H1 (cell line): ENCODE measurements at regions not wholly inside any gene's neighbourhood (a gene's known extent, or its start where the extent isn't known, plus 50 kb on each side); places are given as distances from the start of the nearest gene placed in this dataset.

Source experiments
- CTCF ChIA-PET: fragments of 300-600 bp; sonication (Branson Sonifier 250); formaldehyde crosslinking; loops from one replicate; lab custom pipeline; 2021; ENCODE audit not compliant: partially characterized antibody; lab: Charles Lee
- POLR2A ChIA-PET: fragments of 300-600 bp; sonication (Branson Sonifier 250); formaldehyde crosslinking; loops from one replicate; lab custom pipeline; 2021; ENCODE audit warnings: inconsistent platforms; ENCODE audit not compliant: partially characterized antibody; lab: Charles Lee
- DNase-seq, 2 experiments: peaks; one replicate each; pipeline versions ENCODE4 v3.0.0 to v3.0.0-alpha.2; 2010 to 2022; ENCODE audit warnings: low spot score in 2 of 2, low read depth in 1 of 2, mixed read lengths in 1 of 2
- FAIRE-seq: peaks from 2 replicates; lab custom pipeline; 2011; peaks lifted over from hg19 to GRCh38; lab: Jason Lieb, UNC
- H2AFZ ChIP-seq: 2 replicates; pipeline ENCODE4 v1.8.1; 2012; ENCODE audit warnings: low read length, inconsistent platforms
- H2AK5ac ChIP-seq: 2 replicates; pipeline ENCODE4 v1.6.1; 2013; ENCODE audit warnings: low read depth, low read length
- H2BK120ac ChIP-seq: replicated peaks from 2 replicates; pipeline ENCODE3; 2013; ENCODE audit warnings: low read depth, low read length, inconsistent platforms
- H2BK12ac ChIP-seq: 2 replicates; pipeline ENCODE4 v1.6.1; 2013; ENCODE audit warnings: low read depth, low read length
- H2BK15ac ChIP-seq: 2 replicates; pipeline ENCODE4 v1.6.1; 2013; ENCODE audit warnings: low read length
- H2BK20ac ChIP-seq: 2 replicates; pipeline ENCODE4 v1.6.1; 2013; ENCODE audit warnings: low read length
- H2BK5ac ChIP-seq: 2 replicates; pipeline ENCODE4 v1.6.1; 2013; ENCODE audit warnings: low read depth, low read length
- H3K14ac ChIP-seq: 2 replicates; pipeline ENCODE4 v1.6.1; 2013; ENCODE audit warnings: inconsistent platforms; ENCODE audit not compliant: insufficient read length
- H3K18ac ChIP-seq: 2 replicates; pipeline ENCODE4 v1.6.1; 2013; ENCODE audit warnings: low read length; ENCODE audit errors: extremely low read depth
- H3K23ac ChIP-seq: 2 replicates; pipeline ENCODE4 v1.6.1; 2013; ENCODE audit warnings: inconsistent platforms; ENCODE audit not compliant: insufficient read length
- H3K23me2 ChIP-seq: 2 replicates; pipeline ENCODE4 v1.6.1; 2013; ENCODE audit warnings: low read depth, low read length
- H3K27ac ChIP-seq: 2 replicates; pipeline ENCODE4 v1.6.1; 2011; ENCODE audit warnings: low read depth, low read length, inconsistent platforms
- H3K27me3 ChIP-seq, 4 experiments: replicated peaks in 1 of 4; 1 replicate in 1 of 4; 2 replicates in 3 of 4; pipeline versions ENCODE4 v1.6.1 to v1.8.1; 2011 to 2013; ENCODE audit warnings: low read length in 3 of 4, mild to moderate bottlenecking in 3 of 4, inconsistent platforms in 2 of 4, mixed read lengths in 2 of 4, moderate library complexity in 1 of 4; ENCODE audit not compliant: control insufficient read depth in 3 of 4, insufficient read depth in 3 of 4; ENCODE audit errors: extremely low read depth in 1 of 4
- H3K36me3 ChIP-seq, 4 experiments: 2 replicates each; pipeline versions ENCODE4 v1.6.1 to v1.8.1; 2011 to 2013; ENCODE audit warnings: mild to moderate bottlenecking in 4 of 4, low read length in 3 of 4, moderate library complexity in 2 of 4, control low read depth in 1 of 4, inconsistent platforms in 1 of 4; ENCODE audit not compliant: insufficient read depth in 4 of 4, control insufficient read depth in 2 of 4
- H3K4ac ChIP-seq: replicated peaks from 2 replicates; pipeline ENCODE3; 2013; ENCODE audit warnings: low read length, low read depth, mixed read lengths, inconsistent platforms; ENCODE audit not compliant: insufficient read length
- H3K4me1 ChIP-seq, 4 experiments: replicated peaks in 1 of 4; 1 replicate in 1 of 4; 2 replicates in 3 of 4; pipeline versions ENCODE4 v1.6.1 to v1.8.1; 2011 to 2013; ENCODE audit warnings: low read length in 3 of 4, inconsistent platforms in 2 of 4, mixed read lengths in 1 of 4; ENCODE audit not compliant: insufficient read depth in 4 of 4, control insufficient read depth in 3 of 4
- H3K4me2 ChIP-seq, 2 experiments: 2 replicates each; pipeline versions ENCODE4 v1.6.1 to v1.8.1; 2011 to 2013; ENCODE audit warnings: low read depth in 2 of 2, low read length in 2 of 2, control low read depth in 1 of 2, inconsistent platforms in 1 of 2, mild to moderate bottlenecking in 1 of 2; ENCODE audit not compliant: insufficient read depth in 1 of 2
- H3K4me3 ChIP-seq, 4 experiments: fragments of 200-600, 300-600 bp in 1 of 4; sonication (generic), shearing (Covaris generic), sonication (Bioruptor Twin) in 1 of 4; 2 replicates each; pipeline versions ENCODE4 v1.5.1 to v1.8.1; 2011 to 2016; ENCODE audit warnings: low read length in 4 of 4, low read depth in 3 of 4, control low read depth in 2 of 4, inconsistent platforms in 2 of 4, mild to moderate bottlenecking in 2 of 4, mixed read lengths in 1 of 4, moderate library complexity in 1 of 4; ENCODE audit not compliant: insufficient read depth in 2 of 4; ENCODE audit errors: extremely low read depth in 1 of 4
- H3K56ac ChIP-seq: replicated peaks from 2 replicates; pipeline ENCODE3; 2013; ENCODE audit warnings: low read depth, mild to moderate bottlenecking, mixed read lengths, low read length, inconsistent platforms; ENCODE audit not compliant: insufficient read length
- H3K79me1 ChIP-seq: 2 replicates; pipeline ENCODE4 v1.6.1; 2013; ENCODE audit warnings: low read depth, low read length, control low read depth
- H3K79me2 ChIP-seq, 2 experiments: 2 replicates each; pipeline versions ENCODE4 v1.6.1 to v1.8.1; 2012 to 2013; ENCODE audit warnings: low read length in 2 of 2, mild to moderate bottlenecking in 2 of 2, inconsistent platforms in 1 of 2; ENCODE audit not compliant: insufficient read depth in 2 of 2, control insufficient read depth in 1 of 2
- H3K9ac ChIP-seq, 4 experiments: replicated peaks in 1 of 4; 1 replicate in 1 of 4; 2 replicates in 3 of 4; pipeline versions ENCODE4 v1.6.1 to v1.8.1; 2011 to 2013; ENCODE audit warnings: low read depth in 3 of 4, low read length in 3 of 4, control low read depth in 2 of 4, mild to moderate bottlenecking in 2 of 4, moderate library complexity in 2 of 4, inconsistent platforms in 1 of 4; ENCODE audit errors: extremely low read depth in 1 of 4
- H3K9me3 ChIP-seq, 2 experiments: 2 replicates each; pipeline versions ENCODE4 v1.6.1 to v1.8.1; 2012 to 2013; ENCODE audit warnings: mild to moderate bottlenecking in 2 of 2, moderate library complexity in 2 of 2, control low read depth in 1 of 2, inconsistent platforms in 1 of 2, low read depth in 1 of 2, low read length in 1 of 2, mixed read lengths in 1 of 2; ENCODE audit not compliant: insufficient read depth in 2 of 2
- H4K20me1 ChIP-seq, 2 experiments: replicated peaks in 1 of 2; 2 replicates each; pipeline versions ENCODE3 to v1.8.1; 2011 to 2013; ENCODE audit warnings: inconsistent platforms in 2 of 2, low read length in 2 of 2, mild to moderate bottlenecking in 1 of 2; ENCODE audit not compliant: insufficient read depth in 2 of 2, control insufficient read depth in 1 of 2
- H4K5ac ChIP-seq: 2 replicates; pipeline ENCODE4 v1.6.1; 2013; ENCODE audit warnings: low read length, low read depth, mixed read lengths, inconsistent platforms; ENCODE audit not compliant: insufficient read length
- H4K8ac ChIP-seq: 2 replicates; pipeline ENCODE4 v1.8.0; 2013; ENCODE audit warnings: mild to moderate bottlenecking, moderate library complexity, low read length, inconsistent platforms; ENCODE audit not compliant: insufficient read depth; ENCODE audit errors: extremely low read depth
- H4K91ac ChIP-seq: replicated peaks from 2 replicates; pipeline ENCODE3; 2013; ENCODE audit warnings: low read length, mixed read lengths, inconsistent platforms; ENCODE audit not compliant: insufficient read length
- BRCA1 ChIP-seq: IDR thresholded peaks from 2 replicates; pipeline ENCODE4 v1.6.1; 2012; ENCODE audit warnings: low read depth, low read length, improper control_type of control experiment
- E2F6 ChIP-seq: IDR thresholded peaks from 2 replicates; pipeline ENCODE4 v1.6.1; 2012; ENCODE audit warnings: inconsistent platforms
- YY1 ChIP-seq: IDR thresholded peaks from 2 replicates; pipeline ENCODE4 v1.6.1; 2011; ENCODE audit warnings: low read depth, mild to moderate bottlenecking, low read length
- WGBS, 2 experiments: shearing (Covaris generic) in 1 of 2; methylation state at CpG; one replicate each; pipeline versions ENCODE4 v1.1.6 to v1.1.7; 2013 to 2015; ENCODE audit warnings: low lambda C conversion rate in 2 of 2, mixed read lengths in 2 of 2, inconsistent platforms in 1 of 2, low coverage in 1 of 2, missing lambda C conversion rate in 1 of 2; ENCODE audit not compliant: insufficient replicate concordance in 2 of 2, insufficient coverage in 1 of 2, insufficient read length in 1 of 2; ENCODE audit errors: extremely low coverage in 1 of 2, missing lambda C conversion rate in 1 of 2; 5-methylcytosine and 5-hydroxymethylcytosine counted together

- Histone ChIP-seq H3K23ac (no peak overlapping the region), H4K5ac (no peak overlapping the region), H3K4me3 (no peak overlapping the region), H3K36me3 (no peaks in the 10 kb centered on the region), H2BK5ac (no peak overlapping the region), H3K79me2 (no peaks in the 10 kb centered on the region), H3K9me3 (no peaks in the 10 kb centered on the region), H3K23me2 (no peaks in the 10 kb centered on the region), H2AFZ (no peak overlapping the region), H3K56ac (no peak overlapping the region), H3K9ac (no peak overlapping the region), H4K91ac (no peak overlapping the region), H2BK12ac (no peak overlapping the region), H3K4me2 (no peak overlapping the region), H2BK120ac (no peak overlapping the region), H3K27me3 (no peaks in the 10 kb centered on the region), H3K79me1 (no peaks in the 10 kb centered on the region), H3K4ac (no peak overlapping the region), H2AK5ac (no peak overlapping the region), H2BK15ac (no peak overlapping the region), H4K8ac (no peak overlapping the region), H3K14ac (no peak overlapping the region), H3K27ac (no peak overlapping the region), H2BK20ac (no peak overlapping the region), H3K18ac (no peak overlapping the region), H3K4me1 (peaks cover 0 to 3% (median under 1%) of the 10 kb centered on the region in 4 experiments; a peak in 1 of 7 replicates), H4K20me1 (no peaks in the 10 kb centered on the region)
- ChIA-PET POLR2A (no interaction called here), CTCF (interaction anchor here (1.1 kb wide), 1 partner anchor 38 kb away, joined by 3 read pairs; no protein-coding TSS in a partner anchor)
- no peak for TF ChIP-seq YY1
- no peak for TF ChIP-seq E2F6
- TF ChIP-seq BRCA1 = no peak
- DNase-seq = no peak
- 88% methylated on average over 4 of the region's 4 CpGs; no CpG with 5 or more reads in 1 of the 2 experiments for WGBS, 2 experiments
- FAIRE-seq = no peak
Observed at GRCh38 chr7:11914645-11915044, 82.6 kb upstream of the THSD7A start.
